Hematopoietic multipotent progenitor cell treated with erythropoietin and hydrocortisone succinate and interleukin-3 and kit ligand, for 6 days (in vitro differentiated cells): ENCODE measurements at regions not wholly inside any gene's neighbourhood (a gene's known extent, or its start where the extent isn't known, plus 50 kb on each side); places are given as distances from the start of the nearest gene placed in this dataset.

ENCODE experiments used
- DNase-seq: peaks from one replicate; pipeline ENCODE4 v3.0.0-alpha.2; 2015

GRCh38 chr3:130841357-130841756 is 52.5 kb upstream of the ATP2C1 start:
- no peak for DNase-seq

GRCh38 chr3:130843441-130843840 is 50.4 kb upstream of the ATP2C1 start:
- DNase-seq = no peak
